Upper lobe of left lung (tissue), 4 donors: ENCODE measurements at regions not wholly inside any gene's neighbourhood (a gene's known extent, or its start where the extent isn't known, plus 50 kb on each side); places are given as distances from the start of the nearest gene placed in this dataset.

Source experiments
- POLR2AphosphoS5 ChIP-seq, 2 donors: sonication (generic); formaldehyde crosslinking; IDR thresholded peaks; one replicate each; pipeline ENCODE4 v1.5.1; 2017; ENCODE audit warnings: antibody characterized with exemption in 2 of 2
- TF ChIP-seq, protein P1 (sequence below), 6 experiments: fragments of 450-650 bp in 4 of 6; fragments of 200-600 bp in 2 of 6; sonication (generic) in 2 of 6; IDR thresholded peaks; one replicate each; pipeline ENCODE4 v1.5.1; 2016 to 2019; ENCODE audit warnings: antibody characterized with exemption in 6 of 6

DNA sequence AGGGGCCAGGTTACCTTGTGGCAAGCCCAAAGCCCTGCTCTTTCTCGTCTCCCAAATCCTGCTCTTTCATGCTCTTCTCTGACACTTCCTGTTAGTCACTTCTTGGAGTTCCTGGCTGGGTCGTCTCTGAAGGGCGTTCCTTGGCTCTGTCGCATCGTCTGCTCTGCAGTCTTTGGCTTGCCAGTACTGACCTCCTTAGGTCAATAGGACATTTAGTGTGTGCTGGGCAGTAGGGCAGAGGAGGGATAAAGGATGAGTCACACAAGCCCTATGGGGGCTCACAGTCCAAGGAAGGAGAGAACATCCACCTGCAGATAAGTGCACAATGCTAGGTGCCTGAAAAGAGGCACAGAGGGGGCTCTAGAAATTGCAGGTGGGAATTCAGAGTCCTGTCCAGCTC lies 87.5 kb downstream of the FAM43A start:
- peak; percentile 14 to 37 for TF ChIP-seq POLR2AphosphoS5 (IDR thresholded peaks at IDR 0.05)
- TF ChIP-seq, protein P1, sequence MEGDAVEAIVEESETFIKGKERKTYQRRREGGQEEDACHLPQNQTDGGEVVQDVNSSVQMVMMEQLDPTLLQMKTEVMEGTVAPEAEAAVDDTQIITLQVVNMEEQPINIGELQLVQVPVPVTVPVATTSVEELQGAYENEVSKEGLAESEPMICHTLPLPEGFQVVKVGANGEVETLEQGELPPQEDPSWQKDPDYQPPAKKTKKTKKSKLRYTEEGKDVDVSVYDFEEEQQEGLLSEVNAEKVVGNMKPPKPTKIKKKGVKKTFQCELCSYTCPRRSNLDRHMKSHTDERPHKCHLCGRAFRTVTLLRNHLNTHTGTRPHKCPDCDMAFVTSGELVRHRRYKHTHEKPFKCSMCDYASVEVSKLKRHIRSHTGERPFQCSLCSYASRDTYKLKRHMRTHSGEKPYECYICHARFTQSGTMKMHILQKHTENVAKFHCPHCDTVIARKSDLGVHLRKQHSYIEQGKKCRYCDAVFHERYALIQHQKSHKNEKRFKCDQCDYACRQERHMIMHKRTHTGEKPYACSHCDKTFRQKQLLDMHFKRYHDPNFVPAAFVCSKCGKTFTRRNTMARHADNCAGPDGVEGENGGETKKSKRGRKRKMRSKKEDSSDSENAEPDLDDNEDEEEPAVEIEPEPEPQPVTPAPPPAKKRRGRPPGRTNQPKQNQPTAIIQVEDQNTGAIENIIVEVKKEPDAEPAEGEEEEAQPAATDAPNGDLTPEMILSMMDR (IDR thresholded peaks at IDR 0.05): no peak
